Upper lobe of right lung (tissue), 1 donor: ENCODE measurements at regions not wholly inside any gene's neighbourhood (a gene's known extent, or its start where the extent isn't known, plus 50 kb on each side); places are given as distances from the start of the nearest gene placed in this dataset.

ENCODE experiments used
- ATAC-seq: fragments of 200-7000 bp; cut with Tn5 transposase; one replicate; pipeline ENCODE4 v1.9.1; 2020; ENCODE audit warnings: mild to moderate bottlenecking, moderate library complexity
- DNase-seq: peaks from one replicate; pipeline ENCODE4 v3.0.0-alpha.2; 2020
- H3K27ac ChIP-seq: fragments of 200-600 bp; one replicate; pipeline ENCODE4 v1.8.0; 2022
- H3K27me3 ChIP-seq: fragments of 200-600 bp; one replicate; pipeline ENCODE4 v1.8.0; 2022; ENCODE audit warnings: mild to moderate bottlenecking
- H3K36me3 ChIP-seq: fragments of 200-600 bp; one replicate; pipeline ENCODE4 v1.8.0; 2022
- H3K4me1 ChIP-seq: fragments of 200-600 bp; one replicate; pipeline ENCODE4 v1.8.0; 2022
- H3K4me3 ChIP-seq: fragments of 200-600 bp; one replicate; pipeline ENCODE4 v1.8.0; 2022; ENCODE audit warnings: mild to moderate bottlenecking
- H3K9me3 ChIP-seq: fragments of 200-600 bp; one replicate; pipeline ENCODE4 v1.8.0; 2022
- intact Hi-C: fragments of 100-400 bp; cut with DNase I; formaldehyde crosslinking; loops from one replicate; pipeline ENCODE4 v1.11.0; 2022
- TF ChIP-seq, protein P1 (sequence below): fragments of 200-600 bp; IDR thresholded peaks from one replicate; pipeline ENCODE4 v1.8.0; 2022; ENCODE audit warnings: antibody characterized with exemption
- donor health status: DM: no; HTN: yes; CAD: no; lungs with severe emphysema.

DNA sequence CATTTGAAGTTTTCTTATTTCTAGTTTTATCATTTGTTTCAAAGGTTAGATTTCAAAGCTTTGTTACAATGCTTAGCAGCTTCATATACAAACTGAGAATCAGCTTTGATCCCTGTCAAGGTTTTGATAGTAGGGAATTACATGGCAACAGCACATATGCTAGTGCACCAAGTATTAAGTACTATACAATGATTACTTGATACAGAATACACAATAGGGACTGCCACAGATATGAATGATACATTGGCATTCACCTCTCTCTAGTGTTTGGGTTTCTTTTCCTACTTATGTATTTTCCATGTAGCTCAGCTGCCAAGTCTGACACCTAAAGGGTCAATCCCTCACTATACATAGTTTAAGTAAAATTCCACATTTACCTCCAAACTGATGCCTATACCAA, 344.0 kb downstream of the FAT4 start:
- TF ChIP-seq, protein P1, sequence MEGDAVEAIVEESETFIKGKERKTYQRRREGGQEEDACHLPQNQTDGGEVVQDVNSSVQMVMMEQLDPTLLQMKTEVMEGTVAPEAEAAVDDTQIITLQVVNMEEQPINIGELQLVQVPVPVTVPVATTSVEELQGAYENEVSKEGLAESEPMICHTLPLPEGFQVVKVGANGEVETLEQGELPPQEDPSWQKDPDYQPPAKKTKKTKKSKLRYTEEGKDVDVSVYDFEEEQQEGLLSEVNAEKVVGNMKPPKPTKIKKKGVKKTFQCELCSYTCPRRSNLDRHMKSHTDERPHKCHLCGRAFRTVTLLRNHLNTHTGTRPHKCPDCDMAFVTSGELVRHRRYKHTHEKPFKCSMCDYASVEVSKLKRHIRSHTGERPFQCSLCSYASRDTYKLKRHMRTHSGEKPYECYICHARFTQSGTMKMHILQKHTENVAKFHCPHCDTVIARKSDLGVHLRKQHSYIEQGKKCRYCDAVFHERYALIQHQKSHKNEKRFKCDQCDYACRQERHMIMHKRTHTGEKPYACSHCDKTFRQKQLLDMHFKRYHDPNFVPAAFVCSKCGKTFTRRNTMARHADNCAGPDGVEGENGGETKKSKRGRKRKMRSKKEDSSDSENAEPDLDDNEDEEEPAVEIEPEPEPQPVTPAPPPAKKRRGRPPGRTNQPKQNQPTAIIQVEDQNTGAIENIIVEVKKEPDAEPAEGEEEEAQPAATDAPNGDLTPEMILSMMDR, result no peak
- intact Hi-C loops, result no loop called here

DNA sequence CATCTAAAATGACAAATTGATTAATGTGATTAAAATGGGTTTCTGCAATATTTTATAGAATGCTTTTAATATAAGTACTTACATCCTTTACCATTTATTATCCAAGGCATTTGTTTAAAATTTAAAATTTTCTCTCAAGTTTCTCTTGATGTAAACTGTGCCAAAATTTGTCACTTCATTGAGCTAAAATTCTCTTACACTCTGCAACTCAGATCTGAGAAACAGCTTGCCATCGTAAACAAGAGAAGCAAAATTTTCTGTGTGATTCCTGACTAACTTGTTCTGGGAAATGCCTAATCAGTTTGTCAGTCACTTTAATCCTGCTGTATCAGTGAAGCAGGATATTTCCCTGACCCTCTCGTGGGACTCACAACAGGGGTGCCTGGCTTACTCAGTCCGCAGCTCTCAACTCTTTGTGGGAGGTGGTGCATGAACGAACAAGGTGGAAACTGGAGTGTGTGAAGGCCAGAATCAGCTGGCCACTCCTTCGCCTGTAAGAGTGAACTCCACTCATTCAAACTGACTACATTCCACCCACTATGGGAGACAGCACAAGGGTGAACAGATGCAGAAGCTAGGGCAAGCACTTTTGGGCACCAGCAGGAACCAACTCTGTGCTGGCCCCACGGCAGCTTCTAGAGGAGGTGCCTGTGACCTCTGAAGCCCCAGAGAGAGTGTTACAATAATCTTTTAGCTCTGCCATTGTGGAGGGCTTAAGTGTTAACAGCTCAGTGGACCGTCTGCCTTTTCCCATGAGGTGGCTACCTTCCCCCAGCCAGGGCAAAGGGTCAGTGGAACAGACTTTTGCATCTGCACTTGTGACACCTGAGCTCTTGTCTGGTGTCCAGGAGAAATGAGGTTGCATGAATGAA, 349.4 kb downstream of the FAT4 start:
- TF ChIP-seq, protein P1, result no peak
- no peaks in the 10 kb centered on the region for H3K36me3 ChIP-seq

More for the DNA sequence above, 344.0 kb downstream of the FAT4 start:
- Histone ChIP-seq H3K9me3 (no peaks in the 10 kb centered on the region), H3K4me1 (no peaks in the 10 kb centered on the region), H3K27ac (no peak overlapping the region), H3K36me3 (no peaks in the 10 kb centered on the region), H3K4me3 (no peak overlapping the region), H3K27me3 (no peaks in the 10 kb centered on the region)
- no peak for ATAC-seq
- DNase-seq, result no peak

DNA sequence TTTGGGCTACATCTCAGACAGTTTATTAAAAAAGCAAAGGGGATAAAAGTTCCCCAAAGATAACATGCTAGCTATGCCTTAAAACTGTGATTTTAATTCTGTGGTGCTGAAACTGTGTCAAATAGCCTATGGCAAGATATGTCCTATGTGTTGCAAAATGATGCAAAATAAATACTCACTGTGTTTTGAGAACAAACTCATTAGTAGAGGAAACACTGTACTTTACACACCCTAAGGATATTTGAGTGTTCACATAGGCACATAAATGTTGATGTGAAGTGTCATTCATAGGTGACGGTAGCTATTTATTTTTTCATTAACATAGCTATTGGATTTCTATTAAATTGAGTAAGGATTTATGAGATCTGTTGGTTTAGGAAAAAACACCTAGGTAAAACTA, 351.9 kb downstream of the FAT4 start:
- H3K4me3 ChIP-seq, result no peak overlapping the region
- H3K4me1 ChIP-seq, result no peaks in the 10 kb centered on the region
- intact Hi-C loops, result no loop called here
- H3K27me3 ChIP-seq, result no peaks in the 10 kb centered on the region
- H3K36me3 ChIP-seq, result no peaks in the 10 kb centered on the region
- H3K9me3 ChIP-seq, result no peaks in the 10 kb centered on the region
- ATAC-seq, result peak; percentile 52
- TF ChIP-seq, protein P1, result no peak
- no peak for DNase-seq
- no peak overlapping the region for H3K27ac ChIP-seq

More for the DNA sequence above, 349.4 kb downstream of the FAT4 start:
- intact Hi-C loops, result no loop called here
- no peak for DNase-seq
- Histone ChIP-seq H3K27ac (no peak overlapping the region), H3K9me3 (no peaks in the 10 kb centered on the region), H3K4me1 (no peaks in the 10 kb centered on the region), H3K27me3 (no peaks in the 10 kb centered on the region), H3K4me3 (no peak overlapping the region)
- ATAC-seq, result no peak

DNA sequence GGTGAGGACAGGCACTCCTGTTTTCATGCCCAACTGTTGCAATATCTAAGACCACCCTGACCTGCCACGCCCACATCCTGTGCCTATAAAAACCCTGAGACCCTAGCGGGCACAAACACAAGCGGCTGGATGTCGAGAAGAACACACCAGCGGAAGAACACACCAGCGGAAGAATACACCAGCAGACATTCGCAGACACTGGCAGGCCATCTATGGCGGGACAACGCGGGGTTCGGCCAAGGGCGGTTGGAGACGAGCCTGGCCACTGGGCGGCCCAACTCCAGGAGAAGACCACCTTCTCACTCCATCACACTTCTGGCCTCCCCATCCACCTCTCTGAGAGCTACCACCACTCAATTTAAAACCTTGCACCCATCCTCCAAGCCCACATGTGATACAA, 361.4 kb downstream of the FAT4 start:
- H3K36me3 ChIP-seq, result no peaks in the 10 kb centered on the region
- no peak overlapping the region for H3K4me3 ChIP-seq
- ATAC-seq (no peak), DNase-seq (no peak)
- TF ChIP-seq, protein P1, result no peak
- intact Hi-C loops, result no loop called here
- H3K9me3 ChIP-seq, result no peaks in the 10 kb centered on the region
- no peaks in the 10 kb centered on the region for H3K27me3 ChIP-seq
- H3K27ac ChIP-seq, result no peak overlapping the region
- H3K4me1 ChIP-seq, result no peaks in the 10 kb centered on the region

DNA sequence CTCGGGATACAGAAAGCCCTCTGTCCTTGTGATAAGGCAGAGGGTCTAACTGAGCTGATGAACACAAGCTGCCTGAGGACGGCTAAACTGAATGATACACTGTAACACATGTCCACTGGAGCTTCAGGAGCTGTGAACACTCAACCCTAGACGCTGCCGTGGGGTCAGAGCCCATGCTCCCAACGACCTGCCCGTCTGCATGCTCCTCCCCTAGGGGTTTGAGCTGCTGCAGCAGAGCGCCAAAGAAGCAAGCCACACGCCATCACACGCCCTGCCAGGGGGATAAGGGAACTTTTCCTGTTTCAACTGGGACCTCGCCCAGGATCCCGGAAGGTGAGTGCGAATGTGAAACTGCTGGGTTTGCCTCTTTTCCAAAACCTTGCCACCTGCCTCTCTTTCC, 361.8 kb downstream of the FAT4 start:
- no peak for ATAC-seq
- TF ChIP-seq, protein P1, result no peak
- H3K27me3 ChIP-seq, result no peaks in the 10 kb centered on the region

More for the DNA sequence above, 361.8 kb downstream of the FAT4 start:
- no peak for DNase-seq
- Histone ChIP-seq H3K4me1 (no peaks in the 10 kb centered on the region), H3K36me3 (no peaks in the 10 kb centered on the region), H3K9me3 (no peaks in the 10 kb centered on the region), H3K27ac (no peak overlapping the region), H3K4me3 (no peak overlapping the region)
- intact Hi-C loops, result no loop called here
